Thyroid gland (tissue), 4 donors: ENCODE measurements at regions not wholly inside any gene's neighbourhood (a gene's known extent, or its start where the extent isn't known, plus 50 kb on each side); places are given as distances from the start of the nearest gene placed in this dataset.

Experiments used
- POLR2A ChIP-seq, 2 donors: fragments of 450-650 bp; IDR thresholded peaks; one replicate each; pipeline ENCODE4 v1.6.1; 2017; ENCODE audit warnings: antibody characterized with exemption in 2 of 2, mild to moderate bottlenecking in 2 of 2, moderate library complexity in 1 of 2
- TF ChIP-seq, protein P1 (sequence below), 6 experiments: fragments of 200-600 bp in 3 of 6; fragments of 450-650 bp in 3 of 6; sonication (generic) in 3 of 6; IDR thresholded peaks; one replicate each; pipeline ENCODE4 v1.5.1; 2016 to 2019; ENCODE audit warnings: antibody characterized with exemption in 6 of 6, mild to moderate bottlenecking in 2 of 6, inconsistent platforms in 1 of 6, moderate library complexity in 1 of 6

DNA sequence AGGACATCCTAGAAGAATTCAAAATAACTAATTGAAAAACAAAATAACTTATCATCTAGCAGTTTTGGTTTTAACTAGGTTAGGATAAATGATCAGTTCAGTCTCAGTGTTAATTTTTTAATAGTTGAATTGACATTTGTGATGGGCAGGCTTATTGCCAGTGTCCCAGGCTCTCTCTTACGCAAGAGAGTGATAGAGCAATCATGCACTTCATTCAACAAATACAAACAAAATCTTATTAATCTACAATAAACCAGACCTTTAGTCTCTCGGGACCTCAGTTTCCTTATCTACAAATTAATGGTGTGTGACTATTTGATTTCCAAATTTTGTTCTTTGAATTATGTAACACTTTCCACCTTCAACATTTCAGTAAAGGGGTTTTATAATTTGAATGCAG is 385.9 kb upstream of the JAG1 start:
- TF ChIP-seq, protein P1, sequence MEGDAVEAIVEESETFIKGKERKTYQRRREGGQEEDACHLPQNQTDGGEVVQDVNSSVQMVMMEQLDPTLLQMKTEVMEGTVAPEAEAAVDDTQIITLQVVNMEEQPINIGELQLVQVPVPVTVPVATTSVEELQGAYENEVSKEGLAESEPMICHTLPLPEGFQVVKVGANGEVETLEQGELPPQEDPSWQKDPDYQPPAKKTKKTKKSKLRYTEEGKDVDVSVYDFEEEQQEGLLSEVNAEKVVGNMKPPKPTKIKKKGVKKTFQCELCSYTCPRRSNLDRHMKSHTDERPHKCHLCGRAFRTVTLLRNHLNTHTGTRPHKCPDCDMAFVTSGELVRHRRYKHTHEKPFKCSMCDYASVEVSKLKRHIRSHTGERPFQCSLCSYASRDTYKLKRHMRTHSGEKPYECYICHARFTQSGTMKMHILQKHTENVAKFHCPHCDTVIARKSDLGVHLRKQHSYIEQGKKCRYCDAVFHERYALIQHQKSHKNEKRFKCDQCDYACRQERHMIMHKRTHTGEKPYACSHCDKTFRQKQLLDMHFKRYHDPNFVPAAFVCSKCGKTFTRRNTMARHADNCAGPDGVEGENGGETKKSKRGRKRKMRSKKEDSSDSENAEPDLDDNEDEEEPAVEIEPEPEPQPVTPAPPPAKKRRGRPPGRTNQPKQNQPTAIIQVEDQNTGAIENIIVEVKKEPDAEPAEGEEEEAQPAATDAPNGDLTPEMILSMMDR (IDR thresholded peaks at IDR 0.05) = no peak
- TF ChIP-seq POLR2A (IDR thresholded peaks at IDR 0.05) = no peak
